ENCODE measurements at regions not wholly inside any gene's neighbourhood (a gene's known extent, or its start where the extent isn't known, plus 50 kb on each side); places are given as distances from the start of the nearest gene placed in this dataset.

- no peak for DNase-seq
Measured at GRCh38 chr16:86302421-86303109, 207.8 kb upstream of the FOXF1 start.

GRCh38 chr16:86303787-86304678, 206.3 kb upstream of the FOXF1 start:
- no peak for DNase-seq

- no peak for DNase-seq
Measured at GRCh38 chr16:86304868-86305267, 205.5 kb upstream of the FOXF1 start.

- DNase-seq, result no peak
Measured at GRCh38 chr16:86305440-86305839, 204.9 kb upstream of the FOXF1 start.

- DNase-seq, result peak; percentile 85
Measured at GRCh38 chr16:86306011-86306644, 204.2 kb upstream of the FOXF1 start.

- peak; percentile 88 for DNase-seq
Measured at GRCh38 chr16:86306811-86307513, 203.4 kb upstream of the FOXF1 start.

- DNase-seq, result no peak
Measured at GRCh38 chr16:86307514-86307903, 202.8 kb upstream of the FOXF1 start.

GRCh38 chr16:86308514-86308913, 201.8 kb upstream of the FOXF1 start:
- DNase-seq, result no peak

- no peak for DNase-seq
Measured at GRCh38 chr16:86313631-86314030, 196.7 kb upstream of the FOXF1 start.

- no peak for DNase-seq
Measured at GRCh38 chr16:86314402-86315025, 195.8 kb upstream of the FOXF1 start.

- DNase-seq, result no peak
Measured at GRCh38 chr16:86316967-86317812, 193.1 kb upstream of the FOXF1 start.

GRCh38 chr16:86317813-86318650, 192.3 kb upstream of the FOXF1 start:
- no peak for DNase-seq

- no peak for DNase-seq
Measured at GRCh38 chr16:86319585-86320236, 190.6 kb upstream of the FOXF1 start.

- no peak for DNase-seq
Measured at GRCh38 chr16:86320237-86320595, 190.1 kb upstream of the FOXF1 start.

- DNase-seq, result no peak
Measured at GRCh38 chr16:86321491-86321890, 188.8 kb upstream of the FOXF1 start.

- no peak for DNase-seq
Measured at GRCh38 chr16:86322283-86322682, 188.0 kb upstream of the FOXF1 start.

GRCh38 chr16:86322806-86323205, 187.5 kb upstream of the FOXF1 start:
- no peak for DNase-seq

- DNase-seq, result no peak
Measured at GRCh38 chr16:86324320-86324719, 186.0 kb upstream of the FOXF1 start.

GRCh38 chr16:86325360-86325759, 185.0 kb upstream of the FOXF1 start:
- no peak for DNase-seq

- DNase-seq, result no peak
Measured at GRCh38 chr16:86325895-86326294, 184.4 kb upstream of the FOXF1 start.

All from fibroblast of skin of abdomen (primary cell).